ENCODE measurements at regions not wholly inside any gene's neighbourhood (a gene's known extent, or its start where the extent isn't known, plus 50 kb on each side); places are given as distances from the start of the nearest gene placed in this dataset.

- DNase-seq: no peak
- intact Hi-C loops (cut with DNase I; ENCODE audit: low total_unique reads): no loop called here
- WGBS, 2 donors: 58 to 65% methylated on average over 5 of the region's 5 CpGs
- Histone ChIP-seq H3K36me3 (ENCODE audit: low read depth, missing control alignments) (no peaks in the 10 kb centered on the region), H3K4me1 (peaks cover 2% of the 10 kb centered on the region), H3K27ac (no peak overlapping the region), H3K4me3 (no peak overlapping the region), H3K9me3 (no peaks in the 10 kb centered on the region), H3K27me3 (no peaks in the 10 kb centered on the region)
- TF ChIP-seq CTCF (IDR thresholded peaks at IDR 0.05): no peak
Observed at GRCh38 chr17:49903523-49903922, 55.7 kb upstream of the TAC4 start.

GRCh38 chr17:49904893-49905292 lies 57.0 kb upstream of the TAC4 start:
- no peaks in the 10 kb centered on the region for H3K36me3 ChIP-seq (ENCODE audit: low read depth, missing control alignments)
- TF ChIP-seq CTCF (IDR thresholded peaks at IDR 0.05) (no peak), POLR2A (IDR thresholded peaks at IDR 0.05) (no peak)
- H3K27me3 ChIP-seq: no peaks in the 10 kb centered on the region
- intact Hi-C loops (cut with DNase I; ENCODE audit: low total_unique reads): no loop called here
- H3K4me1 ChIP-seq: peaks cover 2% of the 10 kb centered on the region
- H3K27ac ChIP-seq: no peak overlapping the region
- no peak for DNase-seq
- no peak overlapping the region for H3K4me3 ChIP-seq
- 78 to 82% methylated on average over 9 of the region's 9 CpGs for WGBS, 2 donors
- H3K9me3 ChIP-seq: no peaks in the 10 kb centered on the region

GRCh38 chr17:49906531-49907136 lies 58.8 kb upstream of the TAC4 start:
- no peaks in the 10 kb centered on the region for H3K36me3 ChIP-seq (ENCODE audit: low read depth, missing control alignments)
- no peaks in the 10 kb centered on the region for H3K9me3 ChIP-seq
- TF ChIP-seq POLR2A (IDR thresholded peaks at IDR 0.05) (no peak), CTCF (IDR thresholded peaks at IDR 0.05) (no peak)
- no peak for DNase-seq
- 69 to 71% methylated on average over 4 to 10 of the region's 10 CpGs for WGBS, 2 donors
- peaks cover 3% of the 10 kb centered on the region for H3K27me3 ChIP-seq
- no peak overlapping the region for H3K27ac ChIP-seq
- H3K4me1 ChIP-seq: peaks cover 6% of the 10 kb centered on the region
- intact Hi-C loops (cut with DNase I; ENCODE audit: low total_unique reads): no loop called here
- H3K4me3 ChIP-seq: no peak overlapping the region

- no peak overlapping the region for H3K4me3 ChIP-seq
Observed at GRCh38 chr17:49907279-49907678, 59.4 kb upstream of the TAC4 start.

More at GRCh38 chr17:49907279-49907678, 59.4 kb upstream of the TAC4 start:
- Histone ChIP-seq H3K9me3 (no peaks in the 10 kb centered on the region), H3K27me3 (peaks cover 3% of the 10 kb centered on the region), H3K4me1 (peaks cover 4% of the 10 kb centered on the region), H3K36me3 (ENCODE audit: low read depth, missing control alignments) (no peaks in the 10 kb centered on the region), H3K27ac (no peak overlapping the region)
- TF ChIP-seq POLR2A (IDR thresholded peaks at IDR 0.05) (no peak), CTCF (IDR thresholded peaks at IDR 0.05) (no peak)
- DNase-seq: no peak
- intact Hi-C loops (cut with DNase I; ENCODE audit: low total_unique reads): no loop called here
- 63 to 66% methylated on average over 6 to 8 of the region's 8 CpGs for WGBS, 2 donors

All from testis (tissue), 2 donors.